22Rv1 (cell line): ENCODE measurements at regions not wholly inside any gene's neighbourhood (a gene's known extent, or its start where the extent isn't known, plus 50 kb on each side); places are given as distances from the start of the nearest gene placed in this dataset.

ENCODE experiments used
- H3K27ac ChIP-seq: fragments of 450-650 bp; 2 replicates; pipeline ENCODE4 v1.5.1; 2017
- ZFX ChIP-seq: fragments of 450-650 bp; IDR thresholded peaks from 2 replicates; pipeline ENCODE4 v1.6.1; 2017; ENCODE audit warnings: antibody characterized with exemption, borderline replicate concordance
- TF ChIP-seq, protein P1 (sequence below): fragments of 450-650 bp; IDR thresholded peaks from 2 replicates; pipeline ENCODE4 v1.5.1; 2017; ENCODE audit warnings: mild to moderate bottlenecking

DNA sequence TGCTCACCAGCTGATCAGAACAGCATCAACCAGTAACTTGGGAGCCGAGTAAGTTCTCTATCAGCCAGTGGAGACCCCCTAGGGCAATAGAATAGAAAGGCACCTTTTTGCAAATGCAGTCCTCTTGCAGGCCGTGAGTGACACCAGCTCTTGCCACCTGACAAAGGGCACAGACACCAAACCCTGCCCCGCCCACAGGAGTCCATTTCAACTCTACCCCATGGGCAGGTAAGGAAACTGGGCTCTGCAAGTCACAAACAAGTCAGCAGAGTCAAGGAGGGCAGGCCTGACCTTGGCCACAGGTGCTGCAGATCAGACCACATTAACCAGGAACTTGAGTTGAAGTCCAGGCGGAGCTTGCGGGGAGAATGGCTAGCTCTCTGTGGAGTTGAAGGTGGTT lies 77.4 kb upstream of the SPATA13 start:
- no peak overlapping the region for H3K27ac ChIP-seq
- TF ChIP-seq, protein P1, sequence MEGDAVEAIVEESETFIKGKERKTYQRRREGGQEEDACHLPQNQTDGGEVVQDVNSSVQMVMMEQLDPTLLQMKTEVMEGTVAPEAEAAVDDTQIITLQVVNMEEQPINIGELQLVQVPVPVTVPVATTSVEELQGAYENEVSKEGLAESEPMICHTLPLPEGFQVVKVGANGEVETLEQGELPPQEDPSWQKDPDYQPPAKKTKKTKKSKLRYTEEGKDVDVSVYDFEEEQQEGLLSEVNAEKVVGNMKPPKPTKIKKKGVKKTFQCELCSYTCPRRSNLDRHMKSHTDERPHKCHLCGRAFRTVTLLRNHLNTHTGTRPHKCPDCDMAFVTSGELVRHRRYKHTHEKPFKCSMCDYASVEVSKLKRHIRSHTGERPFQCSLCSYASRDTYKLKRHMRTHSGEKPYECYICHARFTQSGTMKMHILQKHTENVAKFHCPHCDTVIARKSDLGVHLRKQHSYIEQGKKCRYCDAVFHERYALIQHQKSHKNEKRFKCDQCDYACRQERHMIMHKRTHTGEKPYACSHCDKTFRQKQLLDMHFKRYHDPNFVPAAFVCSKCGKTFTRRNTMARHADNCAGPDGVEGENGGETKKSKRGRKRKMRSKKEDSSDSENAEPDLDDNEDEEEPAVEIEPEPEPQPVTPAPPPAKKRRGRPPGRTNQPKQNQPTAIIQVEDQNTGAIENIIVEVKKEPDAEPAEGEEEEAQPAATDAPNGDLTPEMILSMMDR, result no peak

DNA sequence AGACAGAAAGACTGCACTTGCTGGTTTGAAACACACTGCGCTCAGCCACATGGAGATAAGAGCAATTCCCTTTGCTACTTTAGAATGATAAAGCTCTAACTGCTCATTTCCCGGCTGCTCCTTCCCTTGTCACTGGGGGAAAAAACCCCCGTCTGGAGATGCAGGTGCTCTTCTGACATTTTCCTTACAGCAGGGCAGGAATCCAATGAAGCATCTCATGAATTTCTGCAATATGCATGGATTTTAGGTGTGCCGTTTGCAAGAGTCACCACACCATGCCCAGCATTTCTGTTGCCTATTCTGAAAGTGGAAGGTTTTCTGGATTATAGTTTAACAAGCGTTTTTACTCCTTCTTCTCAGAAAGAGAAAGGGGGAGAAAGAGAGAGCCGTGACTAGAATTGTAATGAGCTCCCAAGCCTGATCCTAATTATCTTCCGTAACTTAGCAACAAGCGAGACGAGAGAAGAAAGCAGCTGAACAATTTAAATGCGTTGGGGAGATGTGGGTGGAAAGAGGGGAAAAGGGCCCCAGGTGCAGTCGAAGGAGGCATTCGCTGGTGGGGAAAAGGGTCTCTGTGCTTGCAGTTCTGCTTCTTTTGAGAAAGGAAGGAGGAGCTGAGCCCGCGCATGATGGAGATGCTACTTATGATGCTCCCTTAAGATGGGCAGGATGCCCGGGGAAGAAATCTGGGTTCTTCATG lies 76.6 kb upstream of the SPATA13 start:
- TF ChIP-seq, protein P1, result no peak
- no peak for TF ChIP-seq ZFX
- no peak overlapping the region for H3K27ac ChIP-seq

DNA sequence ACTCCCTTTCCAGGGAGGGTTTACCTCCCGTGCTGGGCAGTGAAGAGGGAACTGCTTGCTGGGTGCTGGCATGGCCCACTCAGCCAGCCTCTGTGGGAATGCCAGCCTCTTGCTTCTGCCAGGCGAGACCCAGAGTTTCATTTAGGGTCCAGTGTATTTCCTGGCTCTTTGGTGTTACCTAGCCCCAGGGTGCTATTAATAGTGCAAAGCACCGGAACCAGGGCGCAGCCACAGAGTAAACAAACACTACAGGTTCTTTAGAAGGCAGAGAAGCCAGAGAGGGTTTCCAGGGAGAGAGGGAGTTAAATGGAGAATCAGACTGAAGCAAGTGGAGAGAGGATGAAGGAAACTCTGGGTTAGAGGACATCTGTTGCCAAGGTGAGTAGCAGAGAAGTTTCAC lies 74.9 kb upstream of the SPATA13 start:
- no peak overlapping the region for H3K27ac ChIP-seq
- TF ChIP-seq, protein P1, result no peak
- no peak for TF ChIP-seq ZFX

DNA sequence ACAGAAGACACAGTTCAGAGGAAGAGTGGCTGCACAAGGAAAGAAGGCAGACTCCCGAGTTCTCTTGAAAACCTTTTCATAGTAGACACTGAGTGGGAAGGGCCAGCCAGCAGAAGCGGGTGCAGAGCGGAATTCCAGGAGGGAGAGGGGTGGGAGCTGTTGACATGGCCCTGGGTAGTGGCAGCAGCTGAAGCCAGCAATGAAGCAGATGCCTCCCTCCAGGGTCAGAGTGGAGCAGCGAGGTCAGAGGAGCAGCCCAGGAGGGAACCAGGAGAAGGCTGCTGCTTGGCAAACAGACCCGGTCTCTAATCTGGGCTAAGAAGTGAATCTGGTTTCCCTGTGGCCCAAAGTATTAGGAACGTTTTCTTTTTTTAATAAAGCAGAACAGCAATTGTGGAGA lies 73.9 kb upstream of the SPATA13 start:
- TF ChIP-seq ZFX, result no peak
- TF ChIP-seq, protein P1, result no peak
- H3K27ac ChIP-seq, result no peak overlapping the region

DNA sequence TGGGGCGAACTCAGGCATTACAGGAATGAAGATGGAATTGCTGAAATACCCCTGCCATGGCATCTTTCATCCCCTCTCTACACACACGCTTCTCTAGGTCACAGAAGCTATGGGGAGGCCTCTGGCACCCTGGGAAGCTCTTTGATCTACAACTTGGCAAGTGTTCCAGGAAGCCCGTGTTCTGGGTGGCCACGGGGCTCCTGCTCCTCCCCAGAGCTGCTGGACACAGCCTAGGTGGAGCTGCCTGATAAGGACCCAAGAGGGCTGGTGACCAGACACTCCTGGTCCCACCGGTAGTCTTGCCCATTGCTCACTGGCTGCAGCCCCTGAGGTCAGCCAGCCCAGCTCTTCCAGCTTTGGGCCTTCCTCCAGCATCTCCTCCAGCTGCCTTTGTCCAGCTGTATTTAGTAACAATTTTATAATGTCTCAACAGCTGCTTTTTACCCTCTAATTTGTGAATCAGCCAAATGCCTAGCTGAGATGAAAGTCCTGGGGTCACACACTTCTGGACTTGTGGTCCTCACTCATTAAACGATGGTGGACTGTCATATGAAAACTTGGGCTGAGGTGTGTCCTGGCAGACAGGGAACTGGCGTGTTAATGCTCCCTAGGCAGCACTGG lies 72.8 kb upstream of the SPATA13 start:
- no peak overlapping the region for H3K27ac ChIP-seq
- TF ChIP-seq, protein P1, result no peak
- no peak for TF ChIP-seq ZFX

DNA sequence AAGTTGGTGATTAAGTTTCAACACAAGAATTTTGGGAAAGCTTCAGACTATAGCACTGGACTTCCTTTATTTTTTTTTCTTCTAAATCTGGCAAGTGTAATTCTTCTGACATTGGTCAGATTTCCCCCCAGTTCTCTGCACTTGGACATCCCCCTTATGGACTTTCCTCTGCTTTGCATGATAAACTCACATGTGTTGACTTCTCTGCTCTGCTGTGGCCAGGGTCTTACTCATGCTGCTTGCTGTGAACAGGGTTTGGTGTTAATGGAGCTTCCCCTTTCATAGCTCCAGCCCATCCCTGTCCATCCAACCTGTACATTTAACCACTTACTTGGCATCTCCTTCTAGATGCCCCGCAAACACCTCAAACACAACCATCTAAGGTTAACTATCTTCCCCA lies 70.5 kb upstream of the SPATA13 start:
- H3K27ac ChIP-seq, result no peak overlapping the region
- TF ChIP-seq, protein P1, result no peak
- no peak for TF ChIP-seq ZFX

DNA sequence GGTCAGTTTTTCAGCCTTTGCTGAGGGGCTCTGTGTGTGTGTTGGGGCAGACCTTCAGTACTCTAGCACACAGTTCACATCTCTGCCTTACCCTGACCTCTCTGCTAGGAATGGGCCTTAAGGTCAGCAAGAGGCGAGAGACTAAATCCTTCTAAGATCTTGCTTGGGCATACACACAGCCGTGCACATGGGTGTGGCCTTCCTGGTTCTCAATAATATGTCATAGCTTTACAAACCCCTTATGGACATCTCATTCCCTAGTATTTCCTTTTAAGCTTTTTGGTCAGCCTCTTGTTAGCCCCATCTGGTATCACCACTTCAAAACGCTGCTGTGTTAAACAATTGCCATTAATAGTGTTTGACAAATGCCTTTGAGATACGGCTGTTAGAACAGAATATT lies 69.4 kb upstream of the SPATA13 start:
- TF ChIP-seq ZFX, result no peak
- TF ChIP-seq, protein P1, result no peak

More for the DNA sequence above, 69.4 kb upstream of the SPATA13 start:
- no peak overlapping the region for H3K27ac ChIP-seq
